Activated CD8-positive, alpha-beta T cell treated with anti-CD3 and anti-CD28 coated beads, Interleukin-2, amount 10 ng/mL, durations not matched to agents 7 days and 5 days (primary cell): ENCODE measurements at regions not wholly inside any gene's neighbourhood (a gene's known extent, or its start where the extent isn't known, plus 50 kb on each side); places are given as distances from the start of the nearest gene placed in this dataset.
"Not testable (repeated sequence)": the region's sequence is repeated elsewhere in the genome, so short reads cannot be mapped to it uniquely, and the experiment has no call there.

ENCODE experiments used
- ATAC-seq: fragments of 150-1000 bp; cut with Tn5 transposase; one replicate; pipeline ENCODE4 v1.10.0; 2021; ENCODE audit warnings: moderate library complexity
- CTCF ChIA-PET: fragments of 350-600 bp; sonication (Branson Sonifier 250); formaldehyde crosslinking; loops from one replicate; lab custom pipeline; 2021; ENCODE audit warnings: antibody characterized with exemption; lab: Charles Lee
- POLR2A ChIA-PET: fragments of 350-600 bp; sonication (Branson Sonifier 250); formaldehyde crosslinking; loops from one replicate; lab custom pipeline; 2021; ENCODE audit warnings: antibody characterized with exemption; lab: Charles Lee
- DNase-seq: peaks from one replicate; pipeline ENCODE4 v3.0.0-alpha.2; 2020
- H3K27ac Mint-ChIP-seq: one replicate; pipeline ENCODE4 v1.8.0; 2021; ENCODE audit warnings: mild to moderate bottlenecking, mixed read lengths
- H3K27me3 Mint-ChIP-seq: one replicate; pipeline ENCODE4 v1.8.0; 2021; ENCODE audit warnings: low read depth, mixed read lengths
- H3K36me3 Mint-ChIP-seq: one replicate; pipeline ENCODE4 v1.8.0; 2021; ENCODE audit warnings: low read depth, mixed read lengths
- H3K4me1 Mint-ChIP-seq: one replicate; pipeline ENCODE4 v1.8.0; 2021; ENCODE audit warnings: low read depth, mixed read lengths
- H3K4me3 Mint-ChIP-seq: one replicate; pipeline ENCODE4 v1.8.0; 2021; ENCODE audit warnings: mild to moderate bottlenecking, mixed read lengths
- H3K9me3 Mint-ChIP-seq: one replicate; pipeline ENCODE4 v1.8.0; 2022; ENCODE audit warnings: mixed read lengths; ENCODE audit not compliant: insufficient read depth

DNA sequence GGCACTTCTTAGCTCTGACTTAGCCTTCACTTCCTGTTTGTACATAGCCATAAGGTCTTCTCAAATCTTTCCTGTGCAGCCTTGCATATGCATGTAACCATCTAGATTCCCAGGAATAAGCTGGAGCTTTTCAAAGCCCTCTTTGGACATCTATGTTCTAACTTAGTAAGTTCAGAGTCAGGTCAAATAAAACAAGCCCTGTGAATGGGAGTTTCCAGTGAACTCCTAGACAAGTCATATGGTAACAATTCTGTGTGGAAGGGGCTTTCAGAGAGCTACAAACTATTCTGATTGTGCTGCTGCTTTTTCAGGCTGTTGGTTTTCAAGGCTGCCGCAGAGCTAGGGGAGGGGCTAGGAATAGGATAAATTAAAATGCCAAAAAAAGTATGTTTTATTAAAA is 208.4 kb upstream of the AKR1E2 start:
- no peaks in the 10 kb centered on the region for H3K4me1 Mint-ChIP-seq
- CTCF ChIA-PET = interaction anchor here (1.2 kb wide), 1 partner anchor 28 kb away, joined by 3 read pairs; no protein-coding TSS in a partner anchor
- H3K4me3 Mint-ChIP-seq = no peak overlapping the region

DNA sequence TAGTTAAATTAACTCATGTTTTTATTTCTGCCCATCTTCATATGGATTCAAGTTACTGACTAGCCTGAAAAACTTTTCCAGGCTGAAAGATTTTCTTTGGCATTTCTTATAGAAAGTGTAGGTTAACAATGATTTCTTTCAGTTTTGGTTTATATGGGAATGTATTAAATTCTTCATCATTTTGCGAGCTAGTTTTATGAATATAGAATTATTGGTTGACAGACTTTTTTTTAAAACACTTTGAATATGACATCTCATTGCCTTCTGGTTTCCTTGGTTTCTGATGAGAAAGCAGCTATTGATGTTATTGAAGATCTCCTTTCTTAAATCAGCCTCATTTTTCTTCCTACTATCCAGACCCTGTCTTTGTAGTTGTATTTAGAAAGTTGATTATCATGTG is 211.0 kb upstream of the AKR1E2 start:
- Mint-ChIP-seq H3K4me1 (no peaks in the 10 kb centered on the region), H3K27ac (no peak overlapping the region), H3K9me3 (peaks cover 20% of the 10 kb centered on the region), H3K27me3 (peaks cover 11% of the 10 kb centered on the region), H3K4me3 (no peak overlapping the region), H3K36me3 (no peaks in the 10 kb centered on the region)
- ChIA-PET CTCF (no interaction called here), POLR2A (no interaction called here)
- DNase-seq (no peak), ATAC-seq (no peak)

More for the DNA sequence above, 208.4 kb upstream of the AKR1E2 start:
- no peak for DNase-seq
- POLR2A ChIA-PET = no interaction called here
- no peak overlapping the region for H3K27ac Mint-ChIP-seq
- no peak for ATAC-seq
- H3K36me3 Mint-ChIP-seq = no peaks in the 10 kb centered on the region
- peaks cover 10% of the 10 kb centered on the region for H3K27me3 Mint-ChIP-seq
- H3K9me3 Mint-ChIP-seq = peaks cover 20% of the 10 kb centered on the region

DNA sequence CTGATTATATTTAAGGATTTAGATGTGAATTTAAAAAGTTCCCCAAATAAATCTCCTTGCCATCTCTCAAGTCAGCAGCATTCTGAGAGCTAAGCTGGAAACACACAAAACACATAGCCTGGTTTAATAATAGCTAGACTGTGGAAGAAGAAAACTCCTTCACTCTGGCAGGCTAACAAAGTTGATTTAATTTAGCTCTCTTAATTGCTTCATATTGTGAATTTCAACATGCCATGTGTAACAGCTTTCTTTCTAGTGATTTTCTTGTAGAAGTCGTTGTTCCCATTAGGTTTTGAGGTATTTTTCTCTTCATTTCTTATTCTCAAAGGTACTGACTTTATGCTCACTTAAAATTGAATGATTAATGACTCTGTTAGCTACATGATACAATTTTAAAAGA is 216.8 kb upstream of the AKR1E2 start:
- no peak for ATAC-seq
- DNase-seq = no peak
- H3K4me1 Mint-ChIP-seq = no peaks in the 10 kb centered on the region
- peaks cover under 1% of the 10 kb centered on the region for H3K9me3 Mint-ChIP-seq
- H3K27ac Mint-ChIP-seq = no peak overlapping the region
- CTCF ChIA-PET = no interaction called here
- POLR2A ChIA-PET = no interaction called here
- no peak overlapping the region for H3K4me3 Mint-ChIP-seq
- H3K27me3 Mint-ChIP-seq = peaks cover 13% of the 10 kb centered on the region
- H3K36me3 Mint-ChIP-seq = no peaks in the 10 kb centered on the region

DNA sequence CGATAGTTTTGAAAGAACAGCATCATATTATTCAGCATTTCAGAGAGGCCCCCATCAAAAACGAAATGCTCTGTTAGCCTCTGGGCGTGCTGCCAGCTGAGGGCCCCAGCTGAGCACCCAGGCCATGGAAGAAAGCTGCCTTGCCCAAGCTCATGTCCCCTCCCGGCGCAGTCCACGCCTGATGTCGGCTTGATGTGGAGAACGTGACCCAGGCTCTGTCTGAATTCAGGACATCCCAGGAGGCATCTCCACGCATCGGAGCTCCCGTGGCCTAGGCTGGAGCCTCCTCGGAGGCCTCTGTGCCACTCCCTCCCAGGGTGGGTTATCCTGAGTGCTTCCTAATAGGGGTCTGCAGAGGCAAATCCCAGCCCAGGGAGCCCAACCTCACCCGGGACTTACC is 218.3 kb upstream of the AKR1E2 start:
- CTCF ChIA-PET = no interaction called here
- H3K9me3 Mint-ChIP-seq = no peaks in the 10 kb centered on the region
- H3K27me3 Mint-ChIP-seq = peaks cover 10% of the 10 kb centered on the region
- H3K4me3 Mint-ChIP-seq = no peak overlapping the region
- ATAC-seq = no peak
- no peaks in the 10 kb centered on the region for H3K36me3 Mint-ChIP-seq
- POLR2A ChIA-PET = no interaction called here
- H3K27ac Mint-ChIP-seq = no peak overlapping the region
- DNase-seq = no peak
- no peaks in the 10 kb centered on the region for H3K4me1 Mint-ChIP-seq

DNA sequence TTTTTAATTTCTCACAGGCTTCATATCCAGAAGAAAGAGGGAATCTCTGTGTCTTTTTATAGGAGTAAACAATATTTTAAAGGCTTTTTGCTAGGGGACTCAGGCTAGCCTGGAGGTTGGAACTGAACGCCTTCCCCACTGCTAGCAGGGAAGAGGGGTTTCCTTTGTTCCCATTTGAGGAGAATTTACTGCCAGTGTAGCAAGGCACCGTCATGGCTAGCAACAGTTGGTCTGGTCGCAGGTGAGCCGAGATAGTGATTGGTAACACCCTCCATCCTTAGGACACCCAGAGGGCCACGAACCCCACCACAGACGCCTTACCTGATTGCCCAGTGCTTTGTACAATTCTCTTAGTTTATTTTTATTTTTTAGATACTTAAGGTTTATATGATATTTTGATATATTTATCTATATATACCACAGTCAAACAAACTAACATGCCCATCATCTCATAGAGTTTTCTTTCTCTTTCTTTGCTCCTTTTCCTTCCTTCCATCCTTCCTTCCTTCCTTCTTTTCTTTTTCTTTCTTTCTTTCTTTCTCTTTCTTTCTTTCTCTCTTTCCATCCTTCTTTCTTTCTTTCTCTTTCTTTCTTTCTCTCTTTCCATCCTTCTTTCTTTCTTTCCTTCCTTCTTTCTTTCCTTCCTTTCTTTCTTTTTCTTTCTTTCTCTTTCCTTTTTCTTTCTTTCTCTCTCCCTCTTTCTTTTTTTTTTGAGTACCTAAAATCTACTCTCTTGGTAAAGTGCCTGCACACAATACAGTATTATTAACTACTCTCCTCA is 219.0 kb upstream of the AKR1E2 start:
- CTCF ChIA-PET = no interaction called here
- DNase-seq (no peak), ATAC-seq (no peak)
- POLR2A ChIA-PET = no interaction called here
- Mint-ChIP-seq H3K4me3 (no peak overlapping the region), H3K36me3 (no peaks in the 10 kb centered on the region), H3K27me3 (peaks cover 7% of the 10 kb centered on the region), H3K27ac (no peak overlapping the region), H3K4me1 (no peaks in the 10 kb centered on the region), H3K9me3 (no peaks in the 10 kb centered on the region)

DNA sequence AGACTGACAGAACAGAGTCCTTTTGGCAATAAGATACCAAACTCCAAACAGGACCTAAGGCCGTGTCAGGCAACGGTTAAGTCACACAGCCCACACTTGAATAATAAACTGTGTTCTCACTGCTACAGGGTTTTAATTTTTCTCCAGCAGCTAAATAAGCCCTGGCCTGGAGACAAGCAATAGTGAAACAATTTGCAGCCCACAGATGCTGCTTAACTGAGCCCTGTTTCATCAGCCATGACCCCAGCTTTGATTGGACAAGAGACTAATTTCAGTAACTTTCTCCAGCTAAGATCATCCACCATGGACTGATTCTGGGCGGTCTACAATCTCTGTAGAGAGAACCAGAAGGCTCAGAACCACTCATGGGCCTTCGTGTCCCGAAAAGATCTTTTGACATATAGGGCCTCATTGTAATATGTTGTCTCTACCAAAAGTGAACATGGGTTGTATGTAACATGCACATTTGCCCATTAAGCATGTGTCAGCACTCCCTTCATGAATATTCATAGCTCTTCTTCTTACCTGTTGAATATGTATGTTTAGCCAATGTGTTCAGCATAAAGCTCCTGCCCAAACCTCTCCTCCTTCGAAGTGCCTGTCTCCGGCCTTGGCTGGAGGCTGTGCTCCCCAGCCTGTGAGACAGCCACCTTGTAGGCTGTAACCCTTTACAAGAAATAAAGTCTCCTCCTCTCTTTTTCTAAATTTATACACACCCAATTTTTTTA is 223.1 kb upstream of the AKR1E2 start:
- no peak overlapping the region for H3K27ac Mint-ChIP-seq
- H3K4me1 Mint-ChIP-seq = no peaks in the 10 kb centered on the region
- DNase-seq = no peak
- peaks cover 2% of the 10 kb centered on the region for H3K27me3 Mint-ChIP-seq
- H3K4me3 Mint-ChIP-seq = no peak overlapping the region
- no peaks in the 10 kb centered on the region for H3K36me3 Mint-ChIP-seq
- H3K9me3 Mint-ChIP-seq = no peaks in the 10 kb centered on the region
- ChIA-PET CTCF (no interaction called here), POLR2A (no interaction called here)
- no peak for ATAC-seq

DNA sequence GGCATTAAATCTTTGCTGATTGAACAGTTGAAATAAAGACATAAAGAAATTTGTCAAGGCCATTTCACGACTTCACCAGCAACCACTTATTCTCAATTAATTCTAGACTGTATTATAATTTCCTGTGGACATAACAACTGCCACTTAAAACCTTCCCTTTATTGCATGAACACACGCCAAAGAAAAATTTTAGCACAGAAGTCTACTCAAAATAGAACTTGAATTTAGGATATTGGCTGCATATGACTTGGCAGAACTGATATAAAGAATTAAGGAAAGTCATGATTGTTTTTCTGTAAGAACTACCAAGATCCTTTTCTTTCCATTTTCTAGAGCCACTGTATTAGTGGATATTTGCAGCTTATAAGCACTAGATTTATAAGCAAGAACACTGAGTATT is 226.5 kb upstream of the AKR1E2 start:
- Mint-ChIP-seq H3K9me3 (no peaks in the 10 kb centered on the region), H3K27ac (no peak overlapping the region), H3K27me3 (peaks cover 5% of the 10 kb centered on the region), H3K4me1 (no peaks in the 10 kb centered on the region), H3K4me3 (no peak overlapping the region), H3K36me3 (no peaks in the 10 kb centered on the region)
- ChIA-PET POLR2A (no interaction called here), CTCF (no interaction called here)
- no peak for ATAC-seq
- no peak for DNase-seq

DNA sequence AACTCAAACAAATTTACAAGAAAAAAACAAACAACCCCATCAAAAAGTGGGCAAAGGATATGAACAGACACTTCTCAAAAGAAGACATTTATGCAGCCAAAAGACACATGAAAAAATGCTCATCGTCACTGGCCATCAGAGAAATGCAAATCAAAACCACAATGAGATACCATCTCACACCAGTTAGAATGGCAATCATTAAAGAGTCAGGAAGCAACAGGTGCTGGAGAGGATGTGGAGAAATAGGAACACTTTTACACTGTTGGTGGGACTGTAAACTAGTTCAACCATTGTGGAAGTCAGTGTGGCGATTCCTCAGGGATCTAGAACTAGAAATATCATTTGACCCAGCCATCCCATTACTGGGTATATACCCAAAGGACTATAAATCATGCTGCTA is 228.1 kb upstream of the AKR1E2 start:
- ATAC-seq, H3K4me3 Mint-ChIP-seq, H3K27me3 Mint-ChIP-seq, POLR2A ChIA-PET, DNase-seq, H3K27ac Mint-ChIP-seq, H3K4me1 Mint-ChIP-seq, H3K9me3 Mint-ChIP-seq, H3K36me3 Mint-ChIP-seq, CTCF ChIA-PET: not testable (repeated sequence)

DNA sequence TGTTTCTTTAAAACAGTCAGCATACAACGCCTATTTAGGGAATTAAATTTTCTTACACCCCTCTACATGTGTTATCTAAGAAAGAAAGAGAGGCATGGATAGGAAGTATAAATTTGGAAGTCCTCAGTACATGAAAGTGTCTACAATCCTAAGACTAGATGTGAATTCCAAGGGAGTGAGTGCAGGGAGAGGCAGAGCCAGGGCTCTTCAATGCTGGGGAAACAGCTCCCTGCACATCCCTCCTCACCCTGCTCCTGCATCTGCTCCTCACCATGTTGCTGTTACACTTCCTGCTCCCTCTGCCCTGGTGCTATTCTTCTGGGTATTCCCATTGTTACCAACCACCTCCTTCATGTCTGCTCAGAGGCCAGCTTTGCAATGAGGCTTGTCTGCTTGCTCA is 229.1 kb upstream of the AKR1E2 start:
- Mint-ChIP-seq H3K9me3 (no peaks in the 10 kb centered on the region), H3K27ac (no peak overlapping the region), H3K4me1 (no peaks in the 10 kb centered on the region), H3K36me3 (no peaks in the 10 kb centered on the region), H3K27me3 (peaks cover 5% of the 10 kb centered on the region), H3K4me3 (no peak overlapping the region)
- no peak for DNase-seq
- CTCF ChIA-PET = no interaction called here
- POLR2A ChIA-PET = no interaction called here
- no peak for ATAC-seq

DNA sequence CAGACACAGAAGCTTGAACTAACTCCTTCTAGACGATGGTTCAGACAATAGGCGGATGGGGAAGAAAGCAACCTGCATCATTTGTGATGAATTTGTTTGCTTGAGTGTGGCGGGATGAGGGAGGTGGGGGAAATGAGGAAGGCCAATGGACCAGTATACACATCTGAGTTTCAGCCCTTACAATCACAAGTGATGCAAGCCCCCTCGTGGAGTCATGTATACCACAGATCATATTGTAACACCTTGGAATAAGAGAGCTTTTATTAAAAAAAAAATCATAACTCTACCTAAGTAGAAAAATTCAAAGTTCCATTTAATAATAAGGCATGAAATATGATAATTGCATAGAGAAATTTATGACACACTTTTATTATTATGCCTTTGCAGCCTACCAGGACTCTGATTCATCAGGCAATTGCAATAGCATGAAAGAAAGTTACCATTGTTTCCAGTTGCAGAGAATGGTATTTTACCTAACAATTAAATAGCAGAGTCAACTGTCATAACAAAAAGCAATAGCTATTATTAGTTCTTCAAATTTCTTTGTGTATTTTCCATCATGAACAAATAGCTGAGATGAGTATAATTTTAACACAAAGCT is 230.2 kb upstream of the AKR1E2 start:
- ATAC-seq = no peak
- H3K27me3 Mint-ChIP-seq = peaks cover 5% of the 10 kb centered on the region
- no peak overlapping the region for H3K27ac Mint-ChIP-seq
- CTCF ChIA-PET = no interaction called here
- no peaks in the 10 kb centered on the region for H3K9me3 Mint-ChIP-seq
- H3K4me1 Mint-ChIP-seq = no peaks in the 10 kb centered on the region
- H3K36me3 Mint-ChIP-seq = no peaks in the 10 kb centered on the region
- no peak for DNase-seq
- H3K4me3 Mint-ChIP-seq = no peak overlapping the region
- POLR2A ChIA-PET = no interaction called here

DNA sequence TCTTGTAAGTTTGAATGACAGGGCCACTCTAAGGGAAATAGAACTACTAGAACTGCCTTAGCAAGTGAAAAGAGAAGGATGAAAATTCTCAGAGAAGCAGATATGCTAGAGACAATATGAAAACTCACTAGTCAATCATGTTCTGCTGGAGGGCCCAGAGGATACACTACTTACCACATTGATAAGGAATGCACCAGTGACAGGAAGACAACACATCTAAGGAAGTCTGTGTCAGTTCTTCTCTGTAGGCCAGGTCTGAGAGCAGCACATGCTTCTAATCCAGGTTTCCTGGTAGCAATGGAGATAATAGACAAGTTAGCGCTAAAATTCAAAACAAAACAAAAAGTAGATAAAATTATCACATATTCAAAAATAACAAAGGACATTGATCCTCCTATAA is 235.2 kb upstream of the AKR1E2 start:
- Mint-ChIP-seq H3K36me3 (no peaks in the 10 kb centered on the region), H3K4me3 (no peak overlapping the region), H3K9me3 (no peaks in the 10 kb centered on the region), H3K27ac (no peak overlapping the region), H3K27me3 (peaks cover 6% of the 10 kb centered on the region), H3K4me1 (no peaks in the 10 kb centered on the region)
- CTCF ChIA-PET = no interaction called here
- ATAC-seq (no peak), DNase-seq (no peak)
- POLR2A ChIA-PET = no interaction called here

DNA sequence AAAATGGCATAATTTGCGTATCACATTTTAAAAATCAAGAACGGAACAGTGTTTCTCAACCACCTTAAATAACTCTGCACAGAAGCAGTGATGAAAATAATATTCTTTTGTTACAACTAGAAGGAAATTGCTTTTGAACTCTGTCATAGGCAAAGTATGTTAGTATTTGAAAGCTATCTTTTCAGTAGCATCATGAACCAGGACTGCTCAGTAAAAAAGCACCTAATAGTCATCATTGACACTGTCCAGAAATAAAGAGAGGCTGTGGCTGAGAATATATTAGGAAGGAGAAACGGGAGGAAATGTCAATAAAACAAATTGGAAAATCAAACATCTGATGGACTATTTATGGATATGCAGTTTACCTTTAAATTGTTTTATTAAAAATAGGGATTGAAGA is 237.2 kb upstream of the AKR1E2 start:
- H3K27me3 Mint-ChIP-seq = peaks cover 6% of the 10 kb centered on the region
- H3K9me3 Mint-ChIP-seq = no peaks in the 10 kb centered on the region
- H3K27ac Mint-ChIP-seq = no peak overlapping the region
- H3K4me1 Mint-ChIP-seq = no peaks in the 10 kb centered on the region
- ATAC-seq (no peak), DNase-seq (no peak)
- ChIA-PET CTCF (no interaction called here), POLR2A (no interaction called here)
- H3K36me3 Mint-ChIP-seq = no peaks in the 10 kb centered on the region
- H3K4me3 Mint-ChIP-seq = no peak overlapping the region
